CD4-positive, alpha-beta T cell (primary cell): ENCODE measurements at regions not wholly inside any gene's neighbourhood (a gene's known extent, or its start where the extent isn't known, plus 50 kb on each side); places are given as distances from the start of the nearest gene placed in this dataset.
A peak's percentile ranks its signal among the peaks of the same experiment; 100 is the strongest.

Experiments
- ATAC-seq: fragments of 200-7000 bp; cut with Tn5 transposase; one replicate; pipeline ENCODE4 v1.10.0; 2022; ENCODE audit warnings: mild to moderate bottlenecking; ENCODE audit not compliant: poor library complexity
- CTCF ChIA-PET: fragments of 350-600 bp; sonication (Branson Sonifier 250); formaldehyde crosslinking; loops from one replicate; lab custom pipeline; 2021; ENCODE audit warnings: antibody characterized with exemption, inconsistent platforms; lab: Charles Lee
- POLR2A ChIA-PET: fragments of 350-600 bp; sonication (Branson Sonifier 250); formaldehyde crosslinking; loops from one replicate; lab custom pipeline; 2021; ENCODE audit warnings: antibody characterized with exemption, inconsistent platforms; lab: Charles Lee
- DNase-seq, 14 experiments: peaks; one replicate each; pipeline ENCODE4 v3.0.0-alpha.2; 2013 to 2020; ENCODE audit warnings: mixed read lengths in 2 of 14
- H3K27ac ChIP-seq, 2 donors: one replicate each; pipeline versions ENCODE4 v1.5.1 to v1.7.0; 2013; ENCODE audit warnings: low read length in 2 of 2, low read depth in 1 of 2, mild to moderate bottlenecking in 1 of 2
- H3K27me3 ChIP-seq, 2 experiments: 1 replicate in 1 of 2; 2 replicates in 1 of 2; pipeline versions ENCODE4 v1.6.1 to v1.7.0; 2013; ENCODE audit warnings: low read length in 2 of 2, control low read depth in 1 of 2, mild to moderate bottlenecking in 1 of 2, moderate library complexity in 1 of 2; ENCODE audit not compliant: insufficient read depth in 2 of 2, control insufficient read depth in 1 of 2
- H3K36me3 ChIP-seq: one replicate; pipeline ENCODE4 v1.6.1; 2013; ENCODE audit warnings: low read length, control low read depth; ENCODE audit not compliant: insufficient read depth
- H3K4me1 ChIP-seq: one replicate; pipeline ENCODE4 v1.6.1; 2013; ENCODE audit warnings: low read length, control low read depth; ENCODE audit not compliant: insufficient read depth
- H3K4me3 ChIP-seq: one replicate; pipeline ENCODE4 v1.5.1; 2013; ENCODE audit warnings: mild to moderate bottlenecking, low read length, moderate library complexity
- H3K9me3 ChIP-seq, 2 experiments: 1 replicate in 1 of 2; 2 replicates in 1 of 2; pipeline versions ENCODE4 v1.6.1 to v1.7.0; 2013; ENCODE audit warnings: low read length in 2 of 2, mild to moderate bottlenecking in 2 of 2, control low read depth in 1 of 2, moderate library complexity in 1 of 2; ENCODE audit not compliant: control insufficient read depth in 1 of 2, insufficient read depth in 1 of 2
- H3K27ac Mint-ChIP-seq: one replicate; pipeline ENCODE4 v1.8.0; 2020; ENCODE audit warnings: mixed read lengths
- H3K27me3 Mint-ChIP-seq: one replicate; pipeline ENCODE4 v1.8.0; 2021; ENCODE audit warnings: mixed read lengths
- H3K36me3 Mint-ChIP-seq: one replicate; pipeline ENCODE4 v1.8.0; 2021; ENCODE audit warnings: low read depth, mixed read lengths
- H3K4me1 Mint-ChIP-seq: one replicate; pipeline ENCODE4 v1.8.0; 2021; ENCODE audit warnings: low read depth, mixed read lengths
- H3K4me3 Mint-ChIP-seq: one replicate; pipeline ENCODE4 v1.8.0; 2020; ENCODE audit warnings: mild to moderate bottlenecking, mixed read lengths
- H3K9me3 Mint-ChIP-seq: one replicate; pipeline ENCODE4 v1.8.0; 2020; ENCODE audit warnings: mixed read lengths
- CTCF ChIP-seq: fragments of 200-600 bp; IDR thresholded peaks from one replicate; pipeline ENCODE4 v1.8.0; 2022; ENCODE audit warnings: antibody characterized with exemption, mild to moderate bottlenecking
- intact Hi-C, 2 experiments: fragments of 100-400 bp; cut with DNase I in 1 of 2; cut with micrococcal nuclease in 1 of 2; formaldehyde crosslinking; loops; one replicate each; pipeline versions ENCODE4 v1.15.1 to v1.9.0; 2023 to 2025; cut with DNase I, micrococcal nuclease

GRCh38 chr5:12312343-12312742 is 408.1 kb upstream of the CTNND2 start:
- no peak for TF ChIP-seq CTCF
- no peaks in the 10 kb centered on the region for H3K27me3 ChIP-seq
- no peaks in the 10 kb centered on the region for H3K9me3 ChIP-seq
- Mint-ChIP-seq H3K27me3 (no peaks in the 10 kb centered on the region), H3K27ac (no peak overlapping the region), H3K36me3 (no peaks in the 10 kb centered on the region), H3K9me3 (peaks cover 4% of the 10 kb centered on the region), H3K4me3 (no peak overlapping the region), H3K4me1 (no peaks in the 10 kb centered on the region)
- no peak for ATAC-seq
- no peak overlapping the region for H3K4me3 ChIP-seq
- H3K4me1 ChIP-seq, result no peaks in the 10 kb centered on the region
- ChIA-PET CTCF (no interaction called here), POLR2A (no interaction called here)
- intact Hi-C loops, result no loop called here
- no peak overlapping the region for H3K27ac ChIP-seq
- DNase-seq, result no peak
- H3K36me3 ChIP-seq, result no peaks in the 10 kb centered on the region

GRCh38 chr5:12294151-12294550 is 389.9 kb upstream of the CTNND2 start:
- no peak overlapping the region for H3K27ac ChIP-seq
- Mint-ChIP-seq H3K27me3 (no peaks in the 10 kb centered on the region), H3K4me3 (no peak overlapping the region), H3K36me3 (no peaks in the 10 kb centered on the region), H3K9me3 (peaks cover 16% of the 10 kb centered on the region), H3K27ac (no peak overlapping the region), H3K4me1 (no peaks in the 10 kb centered on the region)
- ATAC-seq, result no peak
- no peaks in the 10 kb centered on the region for H3K4me1 ChIP-seq
- H3K9me3 ChIP-seq, result peaks cover 0 to 5% of the 10 kb centered on the region in 2 experiments
- POLR2A ChIA-PET, result no interaction called here
- no peaks in the 10 kb centered on the region for H3K27me3 ChIP-seq
- CTCF ChIA-PET, result no interaction called here
- no peaks in the 10 kb centered on the region for H3K36me3 ChIP-seq
- no peak for TF ChIP-seq CTCF
- no peak overlapping the region for H3K4me3 ChIP-seq
- no peak for DNase-seq
- intact Hi-C loops, result no loop called here

- ChIA-PET CTCF (no interaction called here), POLR2A (no interaction called here)
- H3K36me3 Mint-ChIP-seq, result no peaks in the 10 kb centered on the region
- no peak overlapping the region for H3K4me3 ChIP-seq
- H3K9me3 Mint-ChIP-seq, result peaks cover 13% of the 10 kb centered on the region
- H3K27ac Mint-ChIP-seq, result no peak overlapping the region
- ATAC-seq (no peak), DNase-seq (peak in 2 of 14 experiments; percentile 5)
- H3K27ac ChIP-seq, result no peak overlapping the region
- no peaks in the 10 kb centered on the region for H3K36me3 ChIP-seq
- no peaks in the 10 kb centered on the region for H3K4me1 ChIP-seq
- no peak for TF ChIP-seq CTCF
- no peak overlapping the region for H3K4me3 Mint-ChIP-seq
- intact Hi-C loops, result no loop called here
- no peaks in the 10 kb centered on the region for H3K4me1 Mint-ChIP-seq
- peaks cover 0 to 5% of the 10 kb centered on the region in 2 experiments for H3K9me3 ChIP-seq
- H3K27me3 Mint-ChIP-seq, result no peaks in the 10 kb centered on the region
- H3K27me3 ChIP-seq, result no peaks in the 10 kb centered on the region
Observed at GRCh38 chr5:12292610-12293204, 388.5 kb upstream of the CTNND2 start.
